Esophagus muscularis mucosa (tissue), 4 donors: ENCODE measurements at regions not wholly inside any gene's neighbourhood (a gene's known extent, or its start where the extent isn't known, plus 50 kb on each side); places are given as distances from the start of the nearest gene placed in this dataset.
A peak's percentile ranks its signal among the peaks of the same experiment; 100 is the strongest.
"Not testable (repeated sequence)": the region's sequence is repeated elsewhere in the genome, so short reads cannot be mapped to it uniquely, and the experiment has no call there.

ENCODE experiments used
- DNase-seq: peaks from one replicate; pipeline ENCODE4 v3.0.0-alpha.2; 2017; ENCODE audit errors: extremely low spot score
- H3K27ac ChIP-seq, 4 donors: fragments of 200-600 bp; sonication (generic); replicated peaks in 1 of 4; 1 replicate in 3 of 4; 2 replicates in 1 of 4; pipeline ENCODE4 v1.5.1; 2016 to 2019; ENCODE audit warnings: mild to moderate bottlenecking in 1 of 4
- H3K27me3 ChIP-seq, 4 donors: fragments of 200-600 bp; sonication (generic); one replicate each; pipeline versions ENCODE4 v1.5.1 to v1.6.0; 2016 to 2019
- H3K36me3 ChIP-seq, 4 donors: fragments of 200-600 bp; sonication (generic); one replicate each; pipeline ENCODE4 v1.5.1; 2016 to 2019
- H3K4me1 ChIP-seq, 4 donors: fragments of 200-600 bp; sonication (generic); one replicate each; pipeline ENCODE4 v1.5.1; 2016 to 2019
- H3K4me3 ChIP-seq, 4 donors: fragments of 200-600 bp; sonication (generic); 1 replicate in 2 of 4; 2 replicates in 2 of 4; pipeline ENCODE4 v1.5.1; 2016 to 2019; ENCODE audit warnings: mild to moderate bottlenecking in 4 of 4, moderate library complexity in 1 of 4
- H3K9me3 ChIP-seq, 4 donors: fragments of 200-600 bp; sonication (generic); 1 replicate in 3 of 4; 2 replicates in 1 of 4; pipeline ENCODE4 v1.5.1; 2016 to 2019
- CTCF ChIP-seq, 3 experiments: fragments of 200-600 bp in 2 of 3; fragments of 450-650 bp in 1 of 3; sonication (generic) in 2 of 3; IDR thresholded peaks; one replicate each; pipeline ENCODE4 v1.5.1; 2017 to 2019; ENCODE audit warnings: antibody characterized with exemption in 3 of 3, mild to moderate bottlenecking in 2 of 3, moderate library complexity in 1 of 3
- EP300 ChIP-seq: sonication (generic); formaldehyde crosslinking; IDR thresholded peaks from one replicate; pipeline ENCODE4 v1.6.1; 2017; ENCODE audit warnings: antibody characterized with exemption
- POLR2A ChIP-seq: fragments of 450-650 bp; IDR thresholded peaks from one replicate; pipeline ENCODE4 v1.6.1; 2017; ENCODE audit warnings: antibody characterized with exemption, moderate library complexity, mild to moderate bottlenecking, low read depth
- POLR2AphosphoS5 ChIP-seq, 2 donors: sonication (generic); formaldehyde crosslinking; IDR thresholded peaks; one replicate each; pipeline ENCODE4 v1.6.1; 2017; ENCODE audit warnings: antibody characterized with exemption in 2 of 2
- WGBS: methylation state at CpG from one replicate; pipeline ENCODE4 v1.1.5; 2018; 5-methylcytosine and 5-hydroxymethylcytosine counted together
- intact Hi-C: fragments of 100-400 bp; cut with DNase I; formaldehyde crosslinking; loops from one replicate; pipeline ENCODE4 v1.15.1; 2023

- H3K27ac ChIP-seq: no peak overlapping the region
- H3K4me3 ChIP-seq: no peak overlapping the region
- no peaks in the 10 kb centered on the region for H3K36me3 ChIP-seq
- intact Hi-C loops: no loop called here
- 58% methylated on average over 8 of the region's 10 CpGs for WGBS
- peak; percentile 85 for DNase-seq
- H3K27me3 ChIP-seq: peaks cover 0 to 22% (median 0%) of the 10 kb centered on the region in 4 donors
- H3K4me1 ChIP-seq: no peaks in the 10 kb centered on the region
- H3K9me3 ChIP-seq: no peaks in the 10 kb centered on the region
- no peak for TF ChIP-seq CTCF (IDR thresholded peaks at IDR 0.05)
- TF ChIP-seq EP300: no peak
- TF ChIP-seq POLR2A: no peak
- no peak for TF ChIP-seq POLR2AphosphoS5 (IDR thresholded peaks at IDR 0.05)
Observed at GRCh38 chr22:22791438-22792181, 96.0 kb upstream of the IGLL5 start.

GRCh38 chr22:22792205-22792786 is 95.3 kb upstream of the IGLL5 start:
- H3K4me1 ChIP-seq, H3K36me3 ChIP-seq, H3K9me3 ChIP-seq, H3K4me3 ChIP-seq, H3K27ac ChIP-seq, intact Hi-C loops: not testable (repeated sequence)
- DNase-seq: peak; percentile 37
- peaks cover 0 to 22% (median 0%) of the 10 kb centered on the region in 4 donors for H3K27me3 ChIP-seq
- WGBS: 72% methylated on average over 4 of the region's 4 CpGs

- intact Hi-C loops, H3K9me3 ChIP-seq: not testable (repeated sequence)
Observed at GRCh38 chr22:22795639-22796038, 92.0 kb upstream of the IGLL5 start.

GRCh38 chr22:22796724-22797123 is 90.9 kb upstream of the IGLL5 start:
- no peak for TF ChIP-seq CTCF (IDR thresholded peaks at IDR 0.05)
- WGBS: 100% methylated on average over 2 of the region's 2 CpGs
- no peaks in the 10 kb centered on the region for H3K4me1 ChIP-seq
- H3K36me3 ChIP-seq: no peaks in the 10 kb centered on the region
- peak; percentile 42 for DNase-seq
- no peak overlapping the region for H3K27ac ChIP-seq
- H3K4me3 ChIP-seq: no peak overlapping the region
- peaks cover 0 to 24% (median 0%) of the 10 kb centered on the region in 4 donors for H3K27me3 ChIP-seq
- intact Hi-C loops: no loop called here
- H3K9me3 ChIP-seq: no peaks in the 10 kb centered on the region

More at GRCh38 chr22:22795639-22796038, 92.0 kb upstream of the IGLL5 start:
- peaks cover 0 to 17% (median 0%) of the 10 kb centered on the region in 4 donors for H3K27me3 ChIP-seq
- peak; percentile 34 for DNase-seq
- not testable (repeated sequence) for H3K27ac ChIP-seq, H3K4me3 ChIP-seq, H3K4me1 ChIP-seq, H3K36me3 ChIP-seq
- 83% methylated on average over 2 of the region's 2 CpGs for WGBS

GRCh38 chr22:22798232-22798616 is 89.4 kb upstream of the IGLL5 start:
- no peak overlapping the region for H3K27ac ChIP-seq
- intact Hi-C loops: no loop called here
- H3K4me3 ChIP-seq: no peak overlapping the region
- no peaks in the 10 kb centered on the region for H3K9me3 ChIP-seq
- no peaks in the 10 kb centered on the region for H3K36me3 ChIP-seq
- WGBS: 74% methylated on average over 3 of the region's 3 CpGs
- no peak for DNase-seq
- peaks cover 0 to 34% (median 0%) of the 10 kb centered on the region in 4 donors for H3K27me3 ChIP-seq
- TF ChIP-seq CTCF (IDR thresholded peaks at IDR 0.05): no peak
- TF ChIP-seq POLR2AphosphoS5 (IDR thresholded peaks at IDR 0.05): no peak
- TF ChIP-seq POLR2A: no peak
- TF ChIP-seq EP300: no peak
- H3K4me1 ChIP-seq: no peaks in the 10 kb centered on the region

- Histone ChIP-seq H3K36me3 (no peaks in the 10 kb centered on the region), H3K4me3 (no peak overlapping the region), H3K4me1 (no peaks in the 10 kb centered on the region), H3K9me3 (no peaks in the 10 kb centered on the region), H3K27ac (no peak overlapping the region), H3K27me3 (peaks cover 0 to 39% (median 0%) of the 10 kb centered on the region in 4 donors)
- intact Hi-C loops: no loop called here
- 100% methylated on average over 1 of the region's 1 CpG for WGBS
- no peak for TF ChIP-seq CTCF (IDR thresholded peaks at IDR 0.05)
- peak; percentile 21 for DNase-seq
Observed at GRCh38 chr22:22798716-22799115, 88.9 kb upstream of the IGLL5 start.
